HepG2 (cell line): ENCODE measurements at regions not wholly inside any gene's neighbourhood (a gene's known extent, or its start where the extent isn't known, plus 50 kb on each side); places are given as distances from the start of the nearest gene placed in this dataset.

ENCODE experiments used
- ATAC-seq: fragments of 200-7000 bp; cut with Tn5 transposase; 3 replicates; pipeline ENCODE4 v1.9.1; 2020; ENCODE audit warnings: mild to moderate bottlenecking, moderate library complexity
- BruUV-seq: library from RNA; stranded (reverse); fragments of 400-500 nt; replicated peaks from 2 replicates; lab custom pipeline; 2021; lab: Mats Ljungman, UMichigan
- CTCF ChIA-PET: fragments of 300-600 bp; formaldehyde crosslinking; extraction: SDS; loops from one replicate; lab custom pipeline; 2021; ENCODE audit warnings: low total read pairs, inconsistent platforms, low intra/inter-chr PET ratio; lab: Yijun Ruan, JAX
- POLR2A ChIA-PET: fragments of 350-600 bp; sonication (Branson Sonifier 250); formaldehyde crosslinking; loops from one replicate; lab custom pipeline; 2020; ENCODE audit warnings: antibody characterized with exemption, inconsistent platforms; lab: Yijun Ruan, JAX
- DNase-seq: peaks from one replicate; pipeline ENCODE4 v3.0.0-alpha.2; 2015; ENCODE audit warnings: low spot score
- FAIRE-seq: peaks from 3 replicates; lab custom pipeline; 2011; peaks lifted over from hg19 to GRCh38; lab: Jason Lieb, UNC
- H2AFZ ChIP-seq: one replicate; pipeline ENCODE4 v1.6.1; 2011; ENCODE audit warnings: low read length, inconsistent platforms
- H3K27ac ChIP-seq: fragments of 300-600 bp; 3 replicates; pipeline ENCODE4 v1.8.0; 2011; ENCODE audit warnings: mixed run types, mild to moderate bottlenecking, mixed read lengths, low read length, inconsistent platforms; ENCODE audit not compliant: insufficient read depth; ENCODE audit errors: extremely low read length
- H3K27me3 ChIP-seq, 2 experiments: fragments of 200-600 bp in 1 of 2; 2 replicates in 1 of 2; 3 replicates in 1 of 2; pipeline versions ENCODE4 v1.6.0 to v1.8.0; 2011; ENCODE audit warnings: low read length in 2 of 2, mild to moderate bottlenecking in 2 of 2, moderate library complexity in 2 of 2, inconsistent platforms in 1 of 2; ENCODE audit not compliant: insufficient read depth in 2 of 2, control insufficient read depth in 1 of 2
- H3K36me3 ChIP-seq, 2 experiments: fragments of 200-600 bp in 1 of 2; replicated peaks in 1 of 2; 2 replicates in 1 of 2; 3 replicates in 1 of 2; pipeline versions ENCODE4 v1.5.1 to v1.8.0; 2011; ENCODE audit warnings: low read length in 2 of 2, inconsistent platforms in 1 of 2; ENCODE audit not compliant: insufficient read depth in 2 of 2, control insufficient read depth in 1 of 2
- H3K4me1 ChIP-seq: 2 replicates; pipeline ENCODE4 v1.5.1; 2012; ENCODE audit warnings: low read length, inconsistent platforms; ENCODE audit not compliant: insufficient read depth
- H3K4me2 ChIP-seq: 2 replicates; pipeline ENCODE4 v1.6.0; 2011; ENCODE audit warnings: low read depth, low read length, inconsistent platforms
- H3K4me3 ChIP-seq, 3 experiments: fragments of 200-600 bp in 1 of 3; sonication (generic), shearing (Covaris generic) in 1 of 3; replicated peaks in 1 of 3; 2 replicates each; pipeline ENCODE4 v1.5.1; 2011 to 2016; ENCODE audit warnings: low read length in 3 of 3, inconsistent platforms in 2 of 3, low read depth in 2 of 3, mild to moderate bottlenecking in 2 of 3, control low read depth in 1 of 3, mixed read lengths in 1 of 3; ENCODE audit not compliant: insufficient read depth in 1 of 3
- H3K79me2 ChIP-seq: one replicate; pipeline ENCODE4 v1.6.1; 2011; ENCODE audit warnings: low read length, inconsistent platforms; ENCODE audit not compliant: insufficient read depth
- H3K9ac ChIP-seq: 2 replicates; pipeline ENCODE4 v1.6.0; 2011; ENCODE audit warnings: mild to moderate bottlenecking, low read depth, low read length, inconsistent platforms; ENCODE audit not compliant: insufficient read depth
- H3K9me3 ChIP-seq: 2 replicates; pipeline ENCODE4 v1.5.1; 2012; ENCODE audit warnings: mild to moderate bottlenecking, low read length
- H4K20me1 ChIP-seq: 2 replicates; pipeline ENCODE4 v1.6.0; 2011; ENCODE audit warnings: inconsistent platforms, mild to moderate bottlenecking, low read length, moderate library complexity; ENCODE audit not compliant: insufficient read depth
- AGO2 ChIP-seq: fragments of 200-400 bp; formaldehyde crosslinking; optimal IDR thresholded peaks from 2 replicates; pipeline ENCODE3; 2017; ENCODE audit warnings: mild to moderate bottlenecking, low read depth, low read length, moderate library complexity
- DNMT3B ChIP-seq: conservative IDR thresholded peaks from 2 replicates; pipeline ENCODE4 v1.6.1; 2016; ENCODE audit warnings: missing biosample characterization, control low read depth
- ELF1 ChIP-seq: sonication (generic); formaldehyde crosslinking; IDR thresholded peaks from 2 replicates; pipeline ENCODE4 v1.4.0; 2020; ENCODE audit warnings: missing genetic modification reagents
- ESRRA ChIP-seq: sonication (generic); formaldehyde crosslinking; IDR thresholded peaks from 2 replicates; pipeline ENCODE4 v1.5.1; 2020; ENCODE audit warnings: mild to moderate bottlenecking, low read depth, missing genetic modification reagents
- HNRNPL ChIP-seq: fragments of 200-400 bp; formaldehyde crosslinking; IDR thresholded peaks from 2 replicates; pipeline ENCODE4 v1.6.1; 2017; ENCODE audit warnings: mild to moderate bottlenecking, low read depth, low read length
- HOXA3 ChIP-seq: sonication (generic); formaldehyde crosslinking; IDR thresholded peaks from 2 replicates; pipeline ENCODE4 v1.5.0; 2020; ENCODE audit warnings: missing genetic modification reagents
- NFKBIZ ChIP-seq: IDR thresholded peaks from 2 replicates; pipeline ENCODE4 v1.6.1; 2018; ENCODE audit warnings: missing genetic modification reagents, missing compliant biosample characterization
- PAWR ChIP-seq: sonication (generic); formaldehyde crosslinking; IDR thresholded peaks from 2 replicates; pipeline ENCODE4 v1.4.0; 2020; ENCODE audit warnings: missing genetic modification reagents, mild to moderate bottlenecking, borderline replicate concordance
- SKI ChIP-seq: fragments of 450-650 bp; IDR thresholded peaks from one replicate; pipeline ENCODE4 v1.6.1; 2018; ENCODE audit warnings: mild to moderate bottlenecking; ENCODE audit not compliant: partially characterized antibody
- U2AF1 ChIP-seq: fragments of 200-400 bp; formaldehyde crosslinking; optimal IDR thresholded peaks from 2 replicates; pipeline ENCODE3; 2017; ENCODE audit warnings: mild to moderate bottlenecking, low read depth, low read length
- ZBTB33 ChIP-seq: sonication (generic); formaldehyde crosslinking; IDR thresholded peaks from 2 replicates; pipeline ENCODE4 v1.4.0; 2020; ENCODE audit warnings: missing genetic modification reagents
- ZNF251 ChIP-seq: sonication (generic); formaldehyde crosslinking; IDR thresholded peaks from 2 replicates; pipeline ENCODE4 v1.9.0; 2021; ENCODE audit warnings: mild to moderate bottlenecking, missing genetic modification reagents
- ZNF263 ChIP-seq: sonication (generic); formaldehyde crosslinking; IDR thresholded peaks from 2 replicates; pipeline ENCODE4 v1.4.0; 2020; ENCODE audit warnings: missing genetic modification reagents
- ZNF326 ChIP-seq: sonication (generic); formaldehyde crosslinking; IDR thresholded peaks from 2 replicates; pipeline ENCODE4 v1.4.0; 2020; ENCODE audit warnings: missing genetic modification reagents, borderline replicate concordance
- ZNF572 ChIP-seq: sonication (generic); formaldehyde crosslinking; IDR thresholded peaks from 2 replicates; pipeline ENCODE4 v1.5.1; 2020; ENCODE audit warnings: mild to moderate bottlenecking, missing genetic modification reagents
- ZNF879 ChIP-seq: sonication (generic); formaldehyde crosslinking; IDR thresholded peaks from 2 replicates; pipeline ENCODE4 v1.8.1; 2023; ENCODE audit warnings: missing genetic modification reagents
- WGBS: methylation state at CpG from one replicate; pipeline ENCODE4 v1.1.6; 2017; ENCODE audit warnings: low lambda C conversion rate; 5-methylcytosine and 5-hydroxymethylcytosine counted together
- in situ Hi-C: cut with HindIII; loops from 2 replicates; pipeline ENCODE4 v1.10.0; 2017; ENCODE audit warnings: low pct_unique_long_range_greater_than_20kb; ENCODE audit not compliant: extremely low pct_ligation_motif_present
- intact Hi-C: fragments of 100-400 bp; cut with micrococcal nuclease; formaldehyde crosslinking; loops from one replicate; pipeline ENCODE4 v1.10.0; 2022; ENCODE audit not compliant: unreplicated experiment

GRCh38 chr12:124391340-124392261 is 96.7 kb downstream of the RFLNA start:
- H2AFZ ChIP-seq = no peak overlapping the region
- WGBS = 87% methylated on average over 33 of the region's 35 CpGs
- TF ChIP-seq ZNF879 (CRISPR knock-in tag) = no peak
- TF ChIP-seq ZBTB33 (CRISPR knock-in tag) = peak; percentile 61; the same call in 1 of the 2 replicates
- TF ChIP-seq, all 625 proteins: peak for 1
- ChIA-PET CTCF (no interaction called here), POLR2A (interaction anchor here (1.4 kb wide), 1 partner anchor 31 kb away, joined by 3 read pairs; no protein-coding TSS in a partner anchor)
- DNase-seq = no peak
- H4K20me1 ChIP-seq = peaks cover 9% of the 10 kb centered on the region; the same call in 1 of the 2 replicates
- H3K4me3 ChIP-seq = no peak overlapping the region
- ATAC-seq = no peak
- H3K4me1 ChIP-seq = peaks cover 30% of the 10 kb centered on the region
- no peaks in the 10 kb centered on the region for H3K27me3 ChIP-seq
- no peak overlapping the region for H3K27ac ChIP-seq
- H3K79me2 ChIP-seq = peaks cover 2% of the 10 kb centered on the region
- no peak overlapping the region for H3K4me2 ChIP-seq
- BruUV-seq = no TSS peak
- intact Hi-C loops (no loop called here), in situ Hi-C loops (no loop called here)
- H3K36me3 ChIP-seq = peaks cover 8 to 23% of the 10 kb centered on the region in 2 experiments; a peak in 4 of 5 replicates
- H3K9me3 ChIP-seq = no peaks in the 10 kb centered on the region
- no peak for FAIRE-seq
- H3K9ac ChIP-seq = no peak overlapping the region

GRCh38 chr12:124390442-124391097 is 95.7 kb downstream of the RFLNA start:
- FAIRE-seq (no peak), DNase-seq (no peak), ATAC-seq (no peak)
- no peak overlapping the region for H3K9ac ChIP-seq
- no peaks in the 10 kb centered on the region for H3K9me3 ChIP-seq
- H3K27ac ChIP-seq = no peak overlapping the region
- in situ Hi-C loops (no loop called here), intact Hi-C loops (no loop called here)
- H4K20me1 ChIP-seq = peaks cover 9% of the 10 kb centered on the region; the same call in 1 of the 2 replicates
- peaks cover 32% of the 10 kb centered on the region for H3K4me1 ChIP-seq
- CTCF ChIA-PET = no interaction called here
- H3K79me2 ChIP-seq = peaks cover 2% of the 10 kb centered on the region
- POLR2A ChIA-PET = interaction anchor here (1.4 to 2.7 kb wide), 2 partner anchors 20 to 32 kb away, joined by 3 to 9 read pairs; no protein-coding TSS in a partner anchor
- H3K36me3 ChIP-seq = peaks cover 6 to 17% of the 10 kb centered on the region in 2 experiments; a peak in 3 of 5 replicates
- BruUV-seq = no TSS peak
- H3K4me2 ChIP-seq = no peak overlapping the region
- no peak overlapping the region for H2AFZ ChIP-seq
- no peaks in the 10 kb centered on the region for H3K27me3 ChIP-seq
- WGBS = 91% methylated on average over 20 of the region's 26 CpGs
- H3K4me3 ChIP-seq = no peak overlapping the region
- TF ChIP-seq HOXA3 (CRISPR knock-in tag) (no peak), ZNF251 (CRISPR knock-in tag) (no peak), ESRRA (CRISPR knock-in tag) (no peak), ZNF326 (no peak), ZNF572 (CRISPR knock-in tag) (no peak), SKI (no peak), HNRNPL (0 out of 2 replicates have a peak, but pooled peaks have one; percentile 42), ZNF263 (CRISPR knock-in tag) (no peak), U2AF1 (no peak), DNMT3B (no peak), NFKBIZ (CRISPR knock-in tag) (no peak), ELF1 (CRISPR knock-in tag) (no peak), PAWR (CRISPR knock-in tag) (no peak), AGO2 (peak; percentile 27)
